Peyer's patch (tissue), 4 donors: ENCODE measurements at regions not wholly inside any gene's neighbourhood (a gene's known extent, or its start where the extent isn't known, plus 50 kb on each side); places are given as distances from the start of the nearest gene placed in this dataset.

Source experiments
- CTCF ChIP-seq, 6 experiments: fragments of 450-650 bp in 4 of 6; fragments of 200-600 bp in 2 of 6; sonication (generic) in 1 of 6; IDR thresholded peaks; one replicate each; pipeline ENCODE4 v1.5.1; 2017 to 2019; ENCODE audit warnings: antibody characterized with exemption in 6 of 6, mild to moderate bottlenecking in 3 of 6, moderate library complexity in 1 of 6
- POLR2A ChIP-seq, 2 donors: fragments of 450-650 bp; IDR thresholded peaks; one replicate each; pipeline ENCODE4 v1.5.1; 2017; ENCODE audit warnings: antibody characterized with exemption in 2 of 2, mild to moderate bottlenecking in 2 of 2, moderate library complexity in 2 of 2

GRCh38 chr1:8267307-8267706 lies 50.6 kb upstream of the SLC45A1 start:
- no peak for TF ChIP-seq CTCF (IDR thresholded peaks at IDR 0.05)
- no peak for TF ChIP-seq POLR2A (IDR thresholded peaks at IDR 0.05)
